ENCODE measurements at regions not wholly inside any gene's neighbourhood (a gene's known extent, or its start where the extent isn't known, plus 50 kb on each side); places are given as distances from the start of the nearest gene placed in this dataset.
"Not testable (repeated sequence)": the region's sequence is repeated elsewhere in the genome, so short reads cannot be mapped to it uniquely, and the experiment has no call there.

GRCh38 chr21:36231444-36231843 is 74.8 kb downstream of the DOP1B start:
- H3K27me3 ChIP-seq (ENCODE audit: control insufficient read depth, insufficient read depth, low read length); H3K27ac ChIP-seq (ENCODE audit: low read depth, low read length); H3K4me3 ChIP-seq (ENCODE audit: low read length); H3K9ac ChIP-seq (ENCODE audit: low read length); H3K4me1 ChIP-seq (ENCODE audit: control insufficient read depth, insufficient read depth, low read length): not testable (repeated sequence)
- peaks cover 15% of the 10 kb centered on the region for H3K36me3 ChIP-seq (ENCODE audit: control insufficient read depth, insufficient read depth, low read length)

DNA sequence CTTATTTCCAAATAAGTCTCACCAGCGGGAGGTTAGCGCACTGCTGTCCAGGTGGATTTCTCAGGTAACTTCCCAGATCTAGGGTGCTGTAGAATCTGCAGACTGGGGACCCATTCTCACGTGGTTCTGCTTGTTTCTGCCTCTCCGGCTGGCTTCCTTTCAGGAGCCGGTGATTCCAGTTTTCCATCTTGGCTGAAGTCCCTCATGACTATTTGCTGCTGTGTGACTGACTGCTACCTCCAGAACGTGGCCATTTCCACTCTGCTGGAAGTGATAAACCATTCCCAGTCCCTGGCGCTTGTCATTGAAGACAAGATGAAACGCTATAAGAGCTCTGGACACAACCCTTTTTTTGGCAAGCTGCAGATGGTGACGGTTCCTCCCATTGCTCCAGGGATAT is 76.0 kb downstream of the DOP1B start:
- Histone ChIP-seq H3K27me3 (ENCODE audit: control insufficient read depth, insufficient read depth, low read length) (no peaks in the 10 kb centered on the region), H3K4me3 (ENCODE audit: low read length) (no peak overlapping the region), H3K4me1 (ENCODE audit: control insufficient read depth, insufficient read depth, low read length) (no peaks in the 10 kb centered on the region), H3K27ac (ENCODE audit: low read depth, low read length) (no peak overlapping the region), H3K9ac (ENCODE audit: low read length) (no peak overlapping the region), H3K36me3 (ENCODE audit: control insufficient read depth, insufficient read depth, low read length) (peaks cover 15% of the 10 kb centered on the region)

DNA sequence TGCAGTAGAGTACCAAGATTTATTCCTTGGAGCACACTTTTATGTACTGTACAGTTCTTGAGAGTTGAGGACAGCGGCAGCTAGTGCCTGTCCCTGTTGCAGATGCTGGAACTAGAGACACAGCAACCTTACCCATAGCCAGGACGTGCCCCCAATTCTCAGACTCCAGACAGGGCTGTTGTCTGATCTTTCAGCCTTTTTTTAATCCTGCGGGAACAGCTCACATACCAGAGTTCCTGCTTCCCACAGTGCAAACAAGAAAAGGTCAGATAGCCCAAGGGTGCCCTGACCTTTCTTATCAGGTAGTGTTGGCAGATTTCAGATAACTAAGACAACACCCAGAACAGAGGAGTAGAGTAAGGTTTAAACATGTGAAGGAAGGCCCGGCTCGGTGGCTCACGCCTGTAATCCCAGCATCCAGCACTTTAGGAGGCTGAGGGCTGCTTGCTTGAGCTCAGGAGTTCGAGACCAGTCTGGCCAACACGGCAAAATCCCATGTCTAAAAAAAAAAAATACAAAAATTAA is 78.5 kb downstream of the DOP1B start:
- H3K9ac ChIP-seq (ENCODE audit: low read length), result no peak overlapping the region
- no peak overlapping the region for H3K27ac ChIP-seq (ENCODE audit: low read depth, low read length)
- no peaks in the 10 kb centered on the region for H3K27me3 ChIP-seq (ENCODE audit: control insufficient read depth, insufficient read depth, low read length)
- no peak overlapping the region for H3K4me3 ChIP-seq (ENCODE audit: low read length)
- H3K4me1 ChIP-seq (ENCODE audit: control insufficient read depth, insufficient read depth, low read length), result no peaks in the 10 kb centered on the region
- H3K36me3 ChIP-seq (ENCODE audit: control insufficient read depth, insufficient read depth, low read length), result peaks cover 24% of the 10 kb centered on the region

DNA sequence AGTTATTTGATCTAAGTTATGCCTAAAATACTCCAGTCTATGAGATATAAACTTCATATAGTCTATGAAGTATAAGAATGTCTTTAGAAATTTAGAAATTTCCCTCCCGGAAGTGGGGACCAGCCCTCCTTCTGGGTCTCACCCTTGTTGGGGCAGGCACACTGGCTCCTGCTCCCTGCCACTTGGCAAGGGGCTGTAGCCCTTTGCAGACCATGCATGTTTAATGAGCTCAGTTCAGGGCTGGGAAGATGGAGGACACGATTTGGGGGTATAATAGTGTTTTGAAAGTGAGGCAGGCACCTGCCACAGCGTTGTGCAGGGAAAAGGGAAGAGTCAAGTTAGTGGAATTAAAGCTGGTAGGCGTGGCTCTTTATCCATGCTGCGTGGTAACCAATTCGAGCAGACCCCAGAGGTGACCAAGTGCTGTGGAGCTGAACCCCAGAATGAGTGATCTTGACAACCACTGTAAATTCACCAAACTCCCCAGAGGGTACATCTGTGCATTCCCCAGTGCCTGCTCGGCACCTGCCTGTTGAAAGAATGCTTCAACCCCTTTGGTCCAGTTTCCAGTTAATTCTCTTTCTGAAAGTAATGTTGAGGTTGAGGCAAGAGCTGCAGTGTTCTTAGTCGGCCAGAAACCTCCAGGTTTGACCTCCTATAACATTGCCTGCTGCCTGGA is 79.6 kb downstream of the DOP1B start:
- no peaks in the 10 kb centered on the region for H3K4me1 ChIP-seq (ENCODE audit: control insufficient read depth, insufficient read depth, low read length)
- H3K36me3 ChIP-seq (ENCODE audit: control insufficient read depth, insufficient read depth, low read length), result peaks cover 19% of the 10 kb centered on the region

DNA sequence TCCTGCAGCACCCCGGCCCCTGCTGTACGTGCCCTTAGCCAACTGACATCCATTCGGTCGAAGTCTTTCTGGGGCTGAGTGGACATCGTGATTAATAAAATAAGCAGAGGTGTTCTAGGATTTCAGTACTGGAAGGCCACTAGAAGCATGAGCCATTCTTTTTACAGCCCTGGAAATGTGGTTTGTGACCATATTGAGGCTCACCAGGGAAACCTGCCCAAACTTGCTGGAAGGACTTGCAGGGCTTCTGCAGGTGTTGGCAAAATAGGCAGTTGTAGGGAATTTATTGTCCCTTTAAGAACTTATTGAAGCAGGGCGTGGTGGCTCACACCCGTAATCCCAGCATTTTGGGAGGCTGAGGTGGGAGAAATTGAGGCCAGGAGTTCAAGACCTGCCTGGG is 80.8 kb downstream of the DOP1B start:
- H3K27ac ChIP-seq (ENCODE audit: low read depth, low read length), result no peak overlapping the region
- no peak overlapping the region for H3K9ac ChIP-seq (ENCODE audit: low read length)
- peaks cover 19% of the 10 kb centered on the region for H3K36me3 ChIP-seq (ENCODE audit: control insufficient read depth, insufficient read depth, low read length)
- H3K27me3 ChIP-seq (ENCODE audit: control insufficient read depth, insufficient read depth, low read length), result no peaks in the 10 kb centered on the region
- no peaks in the 10 kb centered on the region for H3K4me1 ChIP-seq (ENCODE audit: control insufficient read depth, insufficient read depth, low read length)
- no peak overlapping the region for H3K4me3 ChIP-seq (ENCODE audit: low read length)

More for the DNA sequence above, 79.6 kb downstream of the DOP1B start:
- no peak overlapping the region for H3K4me3 ChIP-seq (ENCODE audit: low read length)
- no peaks in the 10 kb centered on the region for H3K27me3 ChIP-seq (ENCODE audit: control insufficient read depth, insufficient read depth, low read length)
- H3K27ac ChIP-seq (ENCODE audit: low read depth, low read length), result no peak overlapping the region
- no peak overlapping the region for H3K9ac ChIP-seq (ENCODE audit: low read length)

DNA sequence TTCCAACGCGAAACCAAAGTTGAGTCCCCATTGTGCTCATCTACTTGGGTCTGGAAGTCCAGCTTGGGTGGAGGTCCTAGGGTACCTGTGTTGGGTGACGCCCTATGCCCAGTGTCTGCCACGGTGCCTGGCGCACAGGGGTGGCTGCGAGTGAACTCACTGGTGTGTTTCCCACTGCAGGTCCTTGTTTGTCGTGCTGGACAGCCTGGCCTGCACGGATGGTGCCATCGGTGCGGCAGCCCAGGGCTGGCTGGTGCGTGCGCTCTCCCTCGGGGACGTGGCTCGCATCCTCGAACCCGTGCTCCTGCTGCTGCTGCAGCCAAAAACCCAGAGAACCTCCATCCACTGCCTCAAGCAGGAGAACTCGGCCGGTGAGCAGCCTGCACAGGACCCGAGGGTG is 80.4 kb upstream of the MORC3 start:
- no peak overlapping the region for H3K27ac ChIP-seq (ENCODE audit: low read depth, low read length)
- H3K9ac ChIP-seq (ENCODE audit: low read length), result no peak overlapping the region
- H3K27me3 ChIP-seq (ENCODE audit: control insufficient read depth, insufficient read depth, low read length), result no peaks in the 10 kb centered on the region
- H3K36me3 ChIP-seq (ENCODE audit: control insufficient read depth, insufficient read depth, low read length), result peaks cover 13% of the 10 kb centered on the region
- no peaks in the 10 kb centered on the region for H3K4me1 ChIP-seq (ENCODE audit: control insufficient read depth, insufficient read depth, low read length)
- no peak overlapping the region for H3K4me3 ChIP-seq (ENCODE audit: low read length)

DNA sequence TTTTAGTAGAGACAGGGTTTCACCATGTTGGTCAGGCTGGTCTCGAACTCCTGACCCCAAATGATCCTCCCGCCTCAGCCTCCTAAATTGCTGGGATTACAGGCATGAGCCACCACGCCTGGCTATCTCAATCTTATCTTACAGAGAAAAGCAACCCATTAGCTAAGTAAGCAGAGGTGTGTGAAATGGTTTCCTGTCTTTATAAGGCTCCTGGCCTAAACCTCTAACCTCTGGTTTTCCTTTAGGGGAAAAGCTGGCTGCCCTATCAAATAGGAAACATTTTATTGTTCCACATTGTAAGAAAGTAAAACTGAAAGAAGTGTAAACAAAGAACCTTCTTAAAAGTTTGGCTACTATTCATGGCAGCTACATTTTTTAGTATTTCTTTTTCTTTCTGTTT is 78.3 kb upstream of the MORC3 start:
- H3K9ac ChIP-seq (ENCODE audit: low read length), result no peak overlapping the region
- no peaks in the 10 kb centered on the region for H3K27me3 ChIP-seq (ENCODE audit: control insufficient read depth, insufficient read depth, low read length)
- H3K4me3 ChIP-seq (ENCODE audit: low read length), result no peak overlapping the region
- no peak overlapping the region for H3K27ac ChIP-seq (ENCODE audit: low read depth, low read length)
- H3K36me3 ChIP-seq (ENCODE audit: control insufficient read depth, insufficient read depth, low read length), result peaks cover 24% of the 10 kb centered on the region
- no peaks in the 10 kb centered on the region for H3K4me1 ChIP-seq (ENCODE audit: control insufficient read depth, insufficient read depth, low read length)

DNA sequence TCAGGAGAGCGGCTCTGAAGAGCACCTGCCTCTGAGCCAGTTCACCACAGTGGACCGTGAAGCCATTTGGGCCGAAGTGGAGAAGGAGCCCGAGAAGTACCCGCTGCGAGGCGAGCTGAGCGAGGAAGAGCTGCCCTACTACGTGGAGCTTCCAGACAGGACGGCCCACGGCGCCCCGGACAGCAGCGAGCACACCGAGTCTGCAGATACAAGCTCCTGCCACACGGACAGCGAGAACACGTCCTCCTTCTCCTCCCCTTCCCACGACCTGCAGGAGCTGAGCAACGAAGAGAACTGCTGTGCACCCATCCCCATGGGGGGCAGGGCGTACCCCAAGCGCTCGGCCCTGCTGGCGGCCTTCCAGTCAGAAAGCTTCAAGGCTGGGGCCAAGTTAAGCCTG is 74.9 kb upstream of the MORC3 start:
- Histone ChIP-seq H3K27ac (ENCODE audit: low read depth, low read length) (no peak overlapping the region), H3K36me3 (ENCODE audit: control insufficient read depth, insufficient read depth, low read length) (peaks cover 19% of the 10 kb centered on the region)

GRCh38 chr21:36245649-36246048 is 74.3 kb upstream of the MORC3 start:
- peaks cover 20% of the 10 kb centered on the region for H3K36me3 ChIP-seq (ENCODE audit: control insufficient read depth, insufficient read depth, low read length)
- H3K27me3 ChIP-seq (ENCODE audit: control insufficient read depth, insufficient read depth, low read length), result no peaks in the 10 kb centered on the region
- H3K4me1 ChIP-seq (ENCODE audit: control insufficient read depth, insufficient read depth, low read length), result no peaks in the 10 kb centered on the region
- H3K27ac ChIP-seq (ENCODE audit: low read depth, low read length), result no peak overlapping the region
- H3K9ac ChIP-seq (ENCODE audit: low read length), result no peak overlapping the region
- H3K4me3 ChIP-seq (ENCODE audit: low read length), result no peak overlapping the region

More for the DNA sequence above, 74.9 kb upstream of the MORC3 start:
- no peaks in the 10 kb centered on the region for H3K4me1 ChIP-seq (ENCODE audit: control insufficient read depth, insufficient read depth, low read length)
- H3K4me3 ChIP-seq (ENCODE audit: low read length), result no peak overlapping the region
- H3K9ac ChIP-seq (ENCODE audit: low read length), result no peak overlapping the region
- no peaks in the 10 kb centered on the region for H3K27me3 ChIP-seq (ENCODE audit: control insufficient read depth, insufficient read depth, low read length)

DNA sequence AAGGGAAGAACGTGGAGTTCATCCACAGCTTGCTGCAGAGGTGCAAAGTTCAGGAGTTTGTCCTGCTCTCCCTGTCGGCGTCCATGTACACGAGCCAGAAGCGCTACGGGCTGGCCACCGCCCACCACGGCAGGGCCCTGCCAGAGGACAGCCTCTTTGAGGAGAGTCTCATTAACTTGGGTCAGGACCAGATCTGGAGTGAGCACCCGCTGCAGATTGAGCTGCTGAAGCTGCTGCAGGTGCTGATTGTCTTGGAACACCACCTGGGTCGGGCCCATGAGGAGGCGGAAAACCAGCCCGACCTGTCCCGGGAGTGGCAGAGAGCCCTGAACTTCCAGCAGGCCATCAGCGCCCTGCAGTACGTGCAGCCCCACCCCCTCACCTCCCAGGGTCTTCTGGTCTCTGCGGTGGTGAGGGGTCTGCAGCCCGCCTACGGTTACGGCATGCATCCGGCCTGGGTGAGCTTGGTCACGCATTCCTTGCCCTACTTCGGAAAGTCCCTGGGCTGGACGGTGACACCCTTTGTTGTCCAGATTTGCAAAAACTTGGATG is 73.8 kb upstream of the MORC3 start:
- H3K36me3 ChIP-seq (ENCODE audit: control insufficient read depth, insufficient read depth, low read length), result peaks cover 22% of the 10 kb centered on the region
- no peak overlapping the region for H3K27ac ChIP-seq (ENCODE audit: low read depth, low read length)
- no peaks in the 10 kb centered on the region for H3K27me3 ChIP-seq (ENCODE audit: control insufficient read depth, insufficient read depth, low read length)
- H3K4me3 ChIP-seq (ENCODE audit: low read length), result no peak overlapping the region
- no peaks in the 10 kb centered on the region for H3K4me1 ChIP-seq (ENCODE audit: control insufficient read depth, insufficient read depth, low read length)
- no peak overlapping the region for H3K9ac ChIP-seq (ENCODE audit: low read length)

DNA sequence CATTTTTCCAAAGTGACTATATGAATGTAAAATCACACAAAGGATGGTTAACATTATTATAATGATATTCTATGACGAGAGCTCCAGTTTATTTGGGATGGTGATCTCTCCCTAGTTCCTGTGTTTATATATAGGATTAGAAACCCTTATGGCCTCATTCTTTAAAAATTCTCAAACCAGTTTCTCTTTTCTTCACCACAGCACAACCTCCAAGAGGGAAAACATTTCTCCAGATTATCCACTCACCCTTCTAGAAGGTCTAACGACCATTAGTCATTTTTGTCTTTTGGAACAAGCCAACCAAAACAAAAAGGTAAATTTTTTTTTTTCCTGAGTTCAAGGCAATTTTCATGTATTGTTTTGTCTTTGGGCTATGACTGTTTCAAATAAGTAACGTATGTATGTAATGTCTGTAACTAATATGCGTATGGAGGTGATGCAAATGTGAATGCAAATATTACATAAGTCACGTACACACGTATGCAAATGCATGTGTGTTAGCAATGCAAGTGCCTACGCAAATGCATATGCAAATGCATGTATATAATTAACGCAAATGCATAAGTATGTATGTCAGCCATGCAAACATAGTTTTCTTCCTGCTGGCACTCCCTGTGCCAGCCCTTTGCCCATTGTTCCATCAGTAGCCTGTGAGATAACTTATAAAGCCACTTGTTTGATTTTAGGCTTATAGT is 72.5 kb upstream of the MORC3 start:
- H3K27ac ChIP-seq (ENCODE audit: low read depth, low read length), result no peak overlapping the region
- H3K4me3 ChIP-seq (ENCODE audit: low read length), result no peak overlapping the region
- no peaks in the 10 kb centered on the region for H3K4me1 ChIP-seq (ENCODE audit: control insufficient read depth, insufficient read depth, low read length)
- H3K9ac ChIP-seq (ENCODE audit: low read length), result no peak overlapping the region
- no peaks in the 10 kb centered on the region for H3K27me3 ChIP-seq (ENCODE audit: control insufficient read depth, insufficient read depth, low read length)
- peaks cover 22% of the 10 kb centered on the region for H3K36me3 ChIP-seq (ENCODE audit: control insufficient read depth, insufficient read depth, low read length)

GRCh38 chr21:36249576-36250422 is 70.2 kb upstream of the MORC3 start:
- no peak overlapping the region for H3K27ac ChIP-seq (ENCODE audit: low read depth, low read length)

More at GRCh38 chr21:36249576-36250422, 70.2 kb upstream of the MORC3 start:
- Histone ChIP-seq H3K27me3 (ENCODE audit: control insufficient read depth, insufficient read depth, low read length) (no peaks in the 10 kb centered on the region), H3K4me3 (ENCODE audit: low read length) (no peak overlapping the region), H3K36me3 (ENCODE audit: control insufficient read depth, insufficient read depth, low read length) (peaks cover 32% of the 10 kb centered on the region), H3K9ac (ENCODE audit: low read length) (no peak overlapping the region), H3K4me1 (ENCODE audit: control insufficient read depth, insufficient read depth, low read length) (no peaks in the 10 kb centered on the region)

All from rectal smooth muscle tissue (tissue), 1 donor.